Parathyroid adenoma (tissue), 2 donors: ENCODE measurements at regions not wholly inside any gene's neighbourhood (a gene's known extent, or its start where the extent isn't known, plus 50 kb on each side); places are given as distances from the start of the nearest gene placed in this dataset.

Experiments used
- H2AFZ ChIP-seq: fragments of 300-600 bp; sonication (generic); one replicate; pipeline ENCODE4 v1.7.0; 2017; ENCODE audit warnings: antibody characterized with exemption, mild to moderate bottlenecking
- H3K27ac ChIP-seq: fragments of 300-600 bp; sonication (generic); one replicate; pipeline ENCODE4 v1.7.0; 2017
- H3K27me3 ChIP-seq: fragments of 300-600 bp; sonication (generic); one replicate; pipeline ENCODE4 v1.7.0; 2017; ENCODE audit warnings: low read length; ENCODE audit not compliant: control insufficient read depth, insufficient read depth
- H3K36me3 ChIP-seq: fragments of 300-600 bp; sonication (generic); one replicate; pipeline ENCODE4 v1.7.0; 2017; ENCODE audit warnings: low read length; ENCODE audit not compliant: control insufficient read depth, insufficient read depth
- H3K4me1 ChIP-seq: fragments of 300-600 bp; sonication (generic); one replicate; pipeline ENCODE4 v1.7.0; 2017; ENCODE audit warnings: control low read depth
- H3K4me2 ChIP-seq: fragments of 300-600 bp; sonication (generic); one replicate; pipeline ENCODE4 v1.7.0; 2017; ENCODE audit warnings: low read length
- H3K4me3 ChIP-seq: fragments of 300-600 bp; sonication (generic); one replicate; pipeline ENCODE4 v1.7.0; 2017; ENCODE audit warnings: low read depth, low read length
- H3K79me2 ChIP-seq: fragments of 300-600 bp; sonication (generic); one replicate; pipeline ENCODE4 v1.7.0; 2017; ENCODE audit warnings: control low read depth
- H3K9ac ChIP-seq: fragments of 300-600 bp; sonication (generic); one replicate; pipeline ENCODE4 v1.7.0; 2017; ENCODE audit warnings: mild to moderate bottlenecking
- H3K9me3 ChIP-seq: fragments of 300-600 bp; sonication (generic); one replicate; pipeline ENCODE4 v1.7.0; 2017; ENCODE audit warnings: low read length; ENCODE audit not compliant: control insufficient read depth
- CTCF ChIP-seq: fragments of 300-600 bp; sonication (generic); IDR thresholded peaks from one replicate; pipeline ENCODE4 v1.7.0; 2017; ENCODE audit warnings: antibody characterized with exemption, mild to moderate bottlenecking
- donor health status: primary hyperparathyroidism.

GRCh38 chr5:106092455-106092854 lies 1578.3 kb downstream of the EFNA5 start:
- no peak overlapping the region for H3K4me3 ChIP-seq
- no peaks in the 10 kb centered on the region for H3K79me2 ChIP-seq
- H3K4me2 ChIP-seq = no peak overlapping the region
- H3K4me1 ChIP-seq = no peaks in the 10 kb centered on the region
- H3K27me3 ChIP-seq = no peaks in the 10 kb centered on the region
- H3K36me3 ChIP-seq = no peaks in the 10 kb centered on the region
- no peaks in the 10 kb centered on the region for H3K9me3 ChIP-seq
- H3K9ac ChIP-seq = no peak overlapping the region
- H3K27ac ChIP-seq = no peak overlapping the region
- TF ChIP-seq CTCF = no peak
- no peak overlapping the region for H2AFZ ChIP-seq

- Histone ChIP-seq H2AFZ (no peak overlapping the region), H3K27me3 (no peaks in the 10 kb centered on the region), H3K36me3 (no peaks in the 10 kb centered on the region), H3K9ac (no peak overlapping the region), H3K4me3 (no peak overlapping the region), H3K79me2 (no peaks in the 10 kb centered on the region), H3K4me2 (no peak overlapping the region), H3K9me3 (no peaks in the 10 kb centered on the region), H3K27ac (no peak overlapping the region), H3K4me1 (no peaks in the 10 kb centered on the region)
- no peak for TF ChIP-seq CTCF
Observed at GRCh38 chr5:106089073-106089472, 1581.7 kb downstream of the EFNA5 start.

DNA sequence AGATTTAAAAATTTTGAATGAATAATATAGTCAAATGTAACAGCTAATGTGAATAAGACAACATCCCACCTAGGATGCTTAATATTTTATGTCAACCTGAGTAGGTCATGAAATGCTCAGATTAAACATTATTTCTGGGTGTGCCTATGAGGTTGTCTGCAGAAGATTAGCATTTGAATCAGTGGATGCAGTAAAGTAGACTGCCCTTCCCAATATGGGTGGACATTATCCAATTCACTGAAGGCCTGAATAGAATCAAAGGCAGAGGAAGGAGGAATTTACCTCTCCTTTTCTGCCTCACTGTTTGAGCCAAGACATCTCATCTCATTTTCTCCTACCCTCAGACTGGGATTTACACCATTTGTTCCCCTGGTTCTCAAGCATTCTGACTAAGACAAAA lies 1582.3 kb downstream of the EFNA5 start:
- Histone ChIP-seq H3K4me3 (no peak overlapping the region), H3K27ac (no peak overlapping the region), H2AFZ (no peak overlapping the region), H3K27me3 (no peaks in the 10 kb centered on the region), H3K36me3 (no peaks in the 10 kb centered on the region), H3K4me1 (no peaks in the 10 kb centered on the region), H3K4me2 (no peak overlapping the region), H3K9ac (no peak overlapping the region), H3K79me2 (no peaks in the 10 kb centered on the region), H3K9me3 (no peaks in the 10 kb centered on the region)
- TF ChIP-seq CTCF = no peak

DNA sequence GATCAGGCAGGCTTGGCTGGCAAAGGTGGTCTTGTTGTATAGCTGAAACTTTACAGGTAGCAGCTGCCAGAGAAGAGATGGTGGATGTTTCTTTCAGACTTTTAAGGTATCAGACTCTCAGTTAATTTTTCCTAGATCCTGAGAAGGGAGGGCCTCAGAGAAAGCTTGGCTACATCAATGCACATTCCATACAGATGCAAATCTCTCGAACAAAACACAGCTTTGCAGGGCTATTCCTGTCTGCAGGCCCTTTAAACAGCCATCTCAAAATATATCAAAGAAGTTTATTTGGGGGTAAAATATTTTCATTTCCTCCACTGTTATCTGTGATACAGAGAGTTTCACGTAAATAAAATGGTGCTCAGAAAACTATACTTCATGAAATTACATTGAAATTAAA lies 1584.4 kb downstream of the EFNA5 start:
- Histone ChIP-seq H3K27me3 (no peaks in the 10 kb centered on the region), H3K79me2 (no peaks in the 10 kb centered on the region), H3K9ac (no peak overlapping the region), H2AFZ (no peak overlapping the region), H3K27ac (no peak overlapping the region), H3K4me1 (no peaks in the 10 kb centered on the region), H3K4me2 (no peak overlapping the region), H3K4me3 (no peak overlapping the region), H3K9me3 (no peaks in the 10 kb centered on the region), H3K36me3 (no peaks in the 10 kb centered on the region)
- TF ChIP-seq CTCF = no peak

GRCh38 chr5:106085556-106085955 lies 1585.2 kb downstream of the EFNA5 start:
- H3K9me3 ChIP-seq = no peaks in the 10 kb centered on the region
- no peak overlapping the region for H2AFZ ChIP-seq
- no peak overlapping the region for H3K4me3 ChIP-seq
- H3K27ac ChIP-seq = no peak overlapping the region
- H3K9ac ChIP-seq = no peak overlapping the region
- H3K4me2 ChIP-seq = no peak overlapping the region
- TF ChIP-seq CTCF = no peak
- no peaks in the 10 kb centered on the region for H3K27me3 ChIP-seq
- no peaks in the 10 kb centered on the region for H3K4me1 ChIP-seq
- no peaks in the 10 kb centered on the region for H3K79me2 ChIP-seq
- H3K36me3 ChIP-seq = no peaks in the 10 kb centered on the region
